Endothelial cell (in vitro differentiated cells): ENCODE measurements at regions not wholly inside any gene's neighbourhood (a gene's known extent, or its start where the extent isn't known, plus 50 kb on each side); places are given as distances from the start of the nearest gene placed in this dataset.

ENCODE experiments used
- DNase-seq: peaks from one replicate; pipeline ENCODE4 v3.0.0; 2021; ENCODE audit warnings: low spot score
- H3K27ac Mint-ChIP-seq: one replicate; pipeline ENCODE4 v1.8.0; 2021; ENCODE audit warnings: mixed read lengths, inconsistent platforms; ENCODE audit not compliant: unreplicated experiment
- H3K27me3 Mint-ChIP-seq: one replicate; pipeline ENCODE4 v1.8.0; 2021; ENCODE audit warnings: mild to moderate bottlenecking, moderate library complexity, mixed read lengths, inconsistent platforms; ENCODE audit not compliant: unreplicated experiment
- H3K36me3 Mint-ChIP-seq: one replicate; pipeline ENCODE4 v1.8.0; 2021; ENCODE audit warnings: mild to moderate bottlenecking, low read depth, mixed read lengths, inconsistent platforms; ENCODE audit not compliant: unreplicated experiment
- H3K4me1 Mint-ChIP-seq: one replicate; pipeline ENCODE4 v1.8.0; 2021; ENCODE audit warnings: mild to moderate bottlenecking, mixed read lengths, inconsistent platforms; ENCODE audit not compliant: unreplicated experiment
- H3K4me3 Mint-ChIP-seq: one replicate; pipeline ENCODE4 v1.8.0; 2021; ENCODE audit warnings: mild to moderate bottlenecking, mixed read lengths, inconsistent platforms; ENCODE audit not compliant: unreplicated experiment
- H3K9me3 Mint-ChIP-seq: one replicate; pipeline ENCODE4 v1.8.0; 2021; ENCODE audit warnings: mixed read lengths, inconsistent platforms; ENCODE audit not compliant: unreplicated experiment
- TF ChIP-seq, protein P1 (sequence below): fragments of 200-600 bp; sonication (generic); IDR thresholded peaks from one replicate; pipeline ENCODE4 v1.5.0; 2021; ENCODE audit warnings: antibody characterized with exemption; ENCODE audit not compliant: unreplicated experiment

- H3K4me3 Mint-ChIP-seq: no peak overlapping the region
- no peak overlapping the region for H3K27ac Mint-ChIP-seq
- no peak for DNase-seq
- H3K36me3 Mint-ChIP-seq: no peaks in the 10 kb centered on the region
- TF ChIP-seq, protein P1, sequence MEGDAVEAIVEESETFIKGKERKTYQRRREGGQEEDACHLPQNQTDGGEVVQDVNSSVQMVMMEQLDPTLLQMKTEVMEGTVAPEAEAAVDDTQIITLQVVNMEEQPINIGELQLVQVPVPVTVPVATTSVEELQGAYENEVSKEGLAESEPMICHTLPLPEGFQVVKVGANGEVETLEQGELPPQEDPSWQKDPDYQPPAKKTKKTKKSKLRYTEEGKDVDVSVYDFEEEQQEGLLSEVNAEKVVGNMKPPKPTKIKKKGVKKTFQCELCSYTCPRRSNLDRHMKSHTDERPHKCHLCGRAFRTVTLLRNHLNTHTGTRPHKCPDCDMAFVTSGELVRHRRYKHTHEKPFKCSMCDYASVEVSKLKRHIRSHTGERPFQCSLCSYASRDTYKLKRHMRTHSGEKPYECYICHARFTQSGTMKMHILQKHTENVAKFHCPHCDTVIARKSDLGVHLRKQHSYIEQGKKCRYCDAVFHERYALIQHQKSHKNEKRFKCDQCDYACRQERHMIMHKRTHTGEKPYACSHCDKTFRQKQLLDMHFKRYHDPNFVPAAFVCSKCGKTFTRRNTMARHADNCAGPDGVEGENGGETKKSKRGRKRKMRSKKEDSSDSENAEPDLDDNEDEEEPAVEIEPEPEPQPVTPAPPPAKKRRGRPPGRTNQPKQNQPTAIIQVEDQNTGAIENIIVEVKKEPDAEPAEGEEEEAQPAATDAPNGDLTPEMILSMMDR: no peak
- H3K9me3 Mint-ChIP-seq: no peaks in the 10 kb centered on the region
- H3K27me3 Mint-ChIP-seq: peaks cover 2% of the 10 kb centered on the region
- H3K4me1 Mint-ChIP-seq: peaks cover 27% of the 10 kb centered on the region
Observed at GRCh38 chr12:46458500-46459102, 86.0 kb upstream of the SLC38A2 start.

- DNase-seq: no peak
- TF ChIP-seq, protein P1: no peak
- Mint-ChIP-seq H3K9me3 (no peaks in the 10 kb centered on the region), H3K36me3 (no peaks in the 10 kb centered on the region), H3K27me3 (peaks cover 2% of the 10 kb centered on the region), H3K27ac (no peak overlapping the region), H3K4me3 (no peak overlapping the region), H3K4me1 (peaks cover 27% of the 10 kb centered on the region)
Observed at GRCh38 chr12:46457958-46458357, 85.4 kb upstream of the SLC38A2 start.

- H3K27me3 Mint-ChIP-seq: peaks cover 2% of the 10 kb centered on the region
- H3K36me3 Mint-ChIP-seq: no peaks in the 10 kb centered on the region
- H3K9me3 Mint-ChIP-seq: no peaks in the 10 kb centered on the region
- DNase-seq: no peak
- peaks cover 27% of the 10 kb centered on the region for H3K4me1 Mint-ChIP-seq
- TF ChIP-seq, protein P1: no peak
- H3K4me3 Mint-ChIP-seq: no peak overlapping the region
- H3K27ac Mint-ChIP-seq: no peak overlapping the region
Observed at GRCh38 chr12:46456356-46457334, 84.1 kb upstream of the SLC38A2 start.

DNA sequence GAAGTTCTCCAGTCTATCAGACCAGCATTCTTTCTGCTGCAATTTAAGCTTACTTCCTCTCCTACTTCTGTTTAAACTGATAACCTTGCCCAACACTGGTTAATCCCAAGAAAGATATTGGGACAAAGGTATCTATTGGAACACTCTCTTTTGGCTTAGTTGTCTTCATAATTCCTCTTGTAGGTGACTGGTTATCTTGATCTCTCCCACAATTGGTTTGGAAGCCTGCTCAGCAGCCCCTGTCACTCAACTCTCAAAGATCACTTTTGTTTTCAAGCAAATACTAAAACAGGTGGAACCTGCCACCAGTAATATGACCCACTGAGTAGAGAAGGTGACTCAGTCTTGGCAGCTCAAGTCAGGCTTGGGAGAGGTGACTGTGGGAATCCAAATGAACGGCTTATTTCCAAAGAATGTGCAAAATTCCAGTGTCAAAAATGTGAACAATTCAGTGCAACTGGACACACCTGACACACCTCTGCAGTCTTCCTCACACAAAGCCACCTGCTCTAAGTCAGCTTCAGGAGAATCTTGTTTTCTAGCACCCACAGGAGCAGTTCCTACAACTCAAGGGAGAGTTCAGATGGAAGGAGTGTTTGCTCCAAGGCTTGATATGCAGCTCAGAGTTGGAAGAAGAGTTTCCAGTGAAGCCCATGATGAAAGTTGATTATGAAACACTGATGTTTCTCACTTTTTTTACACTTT lies 83.2 kb upstream of the SLC38A2 start:
- Mint-ChIP-seq H3K27me3 (peaks cover 2% of the 10 kb centered on the region), H3K4me1 (peaks cover 31% of the 10 kb centered on the region), H3K27ac (no peak overlapping the region), H3K36me3 (no peaks in the 10 kb centered on the region), H3K4me3 (no peak overlapping the region), H3K9me3 (peaks cover 3% of the 10 kb centered on the region)
- DNase-seq: no peak
- TF ChIP-seq, protein P1: no peak
